GM12872 (cell line): ENCODE measurements at regions not wholly inside any gene's neighbourhood (a gene's known extent, or its start where the extent isn't known, plus 50 kb on each side); places are given as distances from the start of the nearest gene placed in this dataset.

Experiments used
- TF ChIP-seq, protein P1 (sequence below): IDR thresholded peaks from 3 replicates; pipeline ENCODE4 v1.5.1; 2011; ENCODE audit warnings: low read depth, mild to moderate bottlenecking, low read length, moderate library complexity; ENCODE audit not compliant: insufficient read depth

- TF ChIP-seq, protein P1, sequence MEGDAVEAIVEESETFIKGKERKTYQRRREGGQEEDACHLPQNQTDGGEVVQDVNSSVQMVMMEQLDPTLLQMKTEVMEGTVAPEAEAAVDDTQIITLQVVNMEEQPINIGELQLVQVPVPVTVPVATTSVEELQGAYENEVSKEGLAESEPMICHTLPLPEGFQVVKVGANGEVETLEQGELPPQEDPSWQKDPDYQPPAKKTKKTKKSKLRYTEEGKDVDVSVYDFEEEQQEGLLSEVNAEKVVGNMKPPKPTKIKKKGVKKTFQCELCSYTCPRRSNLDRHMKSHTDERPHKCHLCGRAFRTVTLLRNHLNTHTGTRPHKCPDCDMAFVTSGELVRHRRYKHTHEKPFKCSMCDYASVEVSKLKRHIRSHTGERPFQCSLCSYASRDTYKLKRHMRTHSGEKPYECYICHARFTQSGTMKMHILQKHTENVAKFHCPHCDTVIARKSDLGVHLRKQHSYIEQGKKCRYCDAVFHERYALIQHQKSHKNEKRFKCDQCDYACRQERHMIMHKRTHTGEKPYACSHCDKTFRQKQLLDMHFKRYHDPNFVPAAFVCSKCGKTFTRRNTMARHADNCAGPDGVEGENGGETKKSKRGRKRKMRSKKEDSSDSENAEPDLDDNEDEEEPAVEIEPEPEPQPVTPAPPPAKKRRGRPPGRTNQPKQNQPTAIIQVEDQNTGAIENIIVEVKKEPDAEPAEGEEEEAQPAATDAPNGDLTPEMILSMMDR = no peak
These were observed 245.2 kb upstream of the SMIM31 start for GRCh38 chr4:164508771-164509170.

GRCh38 chr4:164509951-164510350 lies 244.0 kb upstream of the SMIM31 start:
- TF ChIP-seq, protein P1 = no peak

DNA sequence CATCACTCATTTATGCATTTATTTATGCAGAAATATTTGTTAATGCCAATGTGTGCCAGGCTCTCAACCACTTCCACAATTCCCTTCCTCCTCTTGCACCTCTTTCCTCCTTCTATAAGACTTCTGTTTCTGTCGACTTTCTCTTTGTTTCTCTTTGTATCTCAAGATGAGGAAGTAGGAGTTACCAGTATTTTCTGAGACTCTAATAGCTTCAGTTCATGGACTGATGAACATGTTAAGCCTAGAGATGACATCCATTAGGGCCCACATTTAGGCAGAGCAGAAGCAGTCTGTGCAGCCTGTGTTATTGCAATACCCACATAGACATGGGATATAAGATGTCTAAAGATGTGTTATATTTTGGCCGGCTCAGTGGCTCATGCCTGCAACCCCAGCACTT lies 241.8 kb upstream of the SMIM31 start:
- TF ChIP-seq, protein P1 = no peak

DNA sequence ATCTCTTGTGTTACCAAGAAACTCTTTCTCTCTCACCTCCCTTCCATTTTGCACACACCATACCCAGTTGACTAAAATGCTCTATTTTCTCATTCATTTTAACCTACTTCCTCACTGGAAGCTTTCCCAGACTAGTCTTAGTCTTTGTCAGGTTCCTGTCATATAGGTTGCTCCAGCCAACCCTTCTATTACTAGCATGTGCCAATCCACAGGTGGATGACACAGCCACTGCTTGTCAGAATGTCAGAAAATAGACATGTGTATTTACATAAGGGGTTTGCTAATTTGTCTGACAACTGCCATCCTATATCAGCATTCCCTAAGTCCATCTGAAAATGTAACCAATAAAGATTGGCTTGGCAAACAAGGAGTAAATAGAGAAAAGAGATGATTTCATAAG lies 239.2 kb upstream of the SMIM31 start:
- TF ChIP-seq, protein P1 = no peak

GRCh38 chr4:164524789-164525188 lies 229.1 kb upstream of the SMIM31 start:
- TF ChIP-seq, protein P1 = no peak

DNA sequence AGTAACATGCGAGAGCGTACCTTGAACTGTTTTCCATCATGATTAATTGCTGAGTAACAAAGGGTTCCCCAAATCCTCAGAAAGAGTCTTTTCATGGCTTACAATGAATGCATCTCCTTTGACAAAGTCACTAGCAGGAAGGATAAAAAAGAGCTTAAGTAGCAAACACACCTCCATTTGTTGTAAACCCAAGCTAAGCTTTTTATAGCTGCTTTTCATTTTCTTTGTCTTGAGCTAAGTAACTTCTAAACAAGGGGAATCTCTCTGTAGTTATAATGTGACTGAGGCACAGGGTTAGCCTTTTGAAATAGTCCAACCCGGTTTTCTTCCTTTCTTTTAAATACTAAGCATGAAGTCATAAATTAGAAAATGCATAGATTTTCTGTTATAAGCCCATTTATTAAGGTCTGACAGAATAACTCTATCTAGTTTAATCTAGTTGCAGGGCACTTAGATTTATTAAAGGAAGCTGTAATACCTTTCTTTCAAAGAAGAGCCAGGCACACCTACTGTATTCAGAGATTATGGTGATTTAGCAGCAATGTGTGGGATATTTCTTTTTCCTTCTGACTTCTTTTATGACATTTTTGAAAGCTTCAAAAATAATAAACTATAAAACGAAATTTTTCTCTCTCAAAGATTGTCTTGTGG lies 226.9 kb upstream of the SMIM31 start:
- TF ChIP-seq, protein P1 = no peak

- TF ChIP-seq, protein P1 = no peak
These were observed 224.9 kb upstream of the SMIM31 start for GRCh38 chr4:164529058-164529457.
